NB4 (cell line): ENCODE measurements at regions not wholly inside any gene's neighbourhood (a gene's known extent, or its start where the extent isn't known, plus 50 kb on each side); places are given as distances from the start of the nearest gene placed in this dataset.

ENCODE experiments used
- DNase-seq: peaks from one replicate; pipeline ENCODE4 v3.0.0; 2010; ENCODE audit warnings: low read depth
- H3K4me3 ChIP-seq: one replicate; pipeline ENCODE4 v1.5.1; 2011; ENCODE audit warnings: mild to moderate bottlenecking, low read depth, low read length, moderate library complexity
- CTCF ChIP-seq: IDR thresholded peaks from one replicate; pipeline ENCODE4 v1.5.1; 2012; ENCODE audit warnings: low read depth, low read length
- MAX ChIP-seq: IDR thresholded peaks from 2 replicates; pipeline ENCODE4 v1.6.1; 2011; ENCODE audit warnings: low read depth, low read length
- MYC ChIP-seq: IDR thresholded peaks from 2 replicates; pipeline ENCODE4 v1.6.1; 2011; ENCODE audit warnings: low read depth, low read length
- POLR2A ChIP-seq: IDR thresholded peaks from 2 replicates; pipeline ENCODE4 v1.6.1; 2011; ENCODE audit warnings: mild to moderate bottlenecking; ENCODE audit not compliant: insufficient read length; ENCODE audit errors: extremely low read depth

- DNase-seq, result no peak
- TF ChIP-seq MYC (no peak), POLR2A (no peak), MAX (no peak), CTCF (no peak)
- no peak overlapping the region for H3K4me3 ChIP-seq
Observed at GRCh38 chr6:93828553-93828952, 409.2 kb upstream of the EPHA7 start.

GRCh38 chr6:93827728-93828127 lies 408.4 kb upstream of the EPHA7 start:
- DNase-seq, result no peak
- TF ChIP-seq MYC, result no peak
- no peak for TF ChIP-seq POLR2A
- no peak for TF ChIP-seq CTCF
- TF ChIP-seq MAX, result no peak
- H3K4me3 ChIP-seq, result no peak overlapping the region

- no peak overlapping the region for H3K4me3 ChIP-seq
- TF ChIP-seq MYC, result no peak
- no peak for TF ChIP-seq POLR2A
- TF ChIP-seq CTCF, result no peak
- TF ChIP-seq MAX, result no peak
- no peak for DNase-seq
Observed at GRCh38 chr6:93825950-93826349, 406.6 kb upstream of the EPHA7 start.

GRCh38 chr6:93823489-93823888 lies 404.1 kb upstream of the EPHA7 start:
- TF ChIP-seq MYC, result no peak
- no peak for TF ChIP-seq CTCF
- TF ChIP-seq MAX, result no peak
- no peak for TF ChIP-seq POLR2A
- H3K4me3 ChIP-seq, result no peak overlapping the region
- no peak for DNase-seq

- TF ChIP-seq CTCF (no peak), MAX (no peak), POLR2A (no peak), MYC (no peak)
- no peak overlapping the region for H3K4me3 ChIP-seq
- no peak for DNase-seq
Observed at GRCh38 chr6:93822434-93823265, 403.3 kb upstream of the EPHA7 start.
